Neural cell (in vitro differentiated cells): ENCODE measurements at regions not wholly inside any gene's neighbourhood (a gene's known extent, or its start where the extent isn't known, plus 50 kb on each side); places are given as distances from the start of the nearest gene placed in this dataset.

Source experiments
- H2AFZ ChIP-seq: fragments of 200-600, 300-800 bp; sonication (generic), shearing (Covaris generic); 2 replicates; pipeline ENCODE4 v1.6.0; 2014; ENCODE audit warnings: low read depth, mild to moderate bottlenecking, antibody characterized with exemption, low read length, moderate library complexity
- H3F3A ChIP-seq: fragments of 200-600 bp; shearing (Covaris generic); 2 replicates; pipeline ENCODE4 v1.6.1; 2016; ENCODE audit warnings: mild to moderate bottlenecking, moderate library complexity, mixed read lengths, antibody characterized with exemption, low read length; ENCODE audit not compliant: insufficient read depth, poor library complexity, severe bottlenecking
- H3K27ac ChIP-seq: fragments of 200-600, 300-800 bp; sonication (generic), shearing (Covaris generic); 2 replicates; pipeline ENCODE4 v1.5.1; 2014; ENCODE audit warnings: mild to moderate bottlenecking, low read length, moderate library complexity
- H3K27me3 ChIP-seq: fragments of 300-800, 200-600 bp; sonication (generic), shearing (Covaris generic); 2 replicates; pipeline ENCODE4 v1.6.0; 2014; ENCODE audit warnings: mild to moderate bottlenecking, low read depth, low read length, moderate library complexity; ENCODE audit not compliant: insufficient read depth
- H3K36me3 ChIP-seq: fragments of 300-800, 200-600 bp; sonication (generic), shearing (Covaris generic); 2 replicates; pipeline ENCODE4 v1.5.1; 2014; ENCODE audit warnings: mild to moderate bottlenecking, antibody characterized with exemption, low read length, moderate library complexity; ENCODE audit not compliant: insufficient read depth
- H3K4me2 ChIP-seq: fragments of 300-800, 200-600 bp; sonication (generic), shearing (Covaris generic); 2 replicates; pipeline ENCODE4 v1.6.0; 2014; ENCODE audit warnings: mild to moderate bottlenecking, low read length
- H3K4me3 ChIP-seq: fragments of 300-800, 200-600 bp; sonication (generic), shearing (Covaris generic); 2 replicates; pipeline ENCODE4 v1.5.1; 2014; ENCODE audit warnings: mild to moderate bottlenecking, low read length, moderate library complexity
- H3K79me2 ChIP-seq: fragments of 200-600 bp; shearing (Covaris generic); replicated peaks from 2 replicates; pipeline ENCODE4 v1.6.0; 2014; ENCODE audit warnings: mild to moderate bottlenecking, low read length, moderate library complexity; ENCODE audit not compliant: insufficient read depth
- H3K9ac ChIP-seq: fragments of 300-800, 200-600 bp; sonication (generic), shearing (Covaris generic); 2 replicates; pipeline ENCODE4 v1.6.1; 2016; ENCODE audit warnings: mild to moderate bottlenecking, low read length, mixed read lengths
- H3K9me2 ChIP-seq: fragments of 200-600 bp; shearing (Covaris generic); 2 replicates; pipeline ENCODE4 v1.6.1; 2016; ENCODE audit warnings: mild to moderate bottlenecking, low read length, mixed read lengths; ENCODE audit not compliant: insufficient read depth
- H3K9me3 ChIP-seq: fragments of 200-600, 300-800 bp; sonication (generic), shearing (Covaris generic); 2 replicates; pipeline ENCODE4 v1.6.1; 2016; ENCODE audit warnings: mild to moderate bottlenecking, mixed run types, low read length, moderate library complexity, mixed read lengths
- H4K20me1 ChIP-seq: fragments of 200-600 bp; shearing (Covaris generic); 2 replicates; pipeline ENCODE4 v1.6.1; 2016; ENCODE audit warnings: mild to moderate bottlenecking, mixed run types; ENCODE audit not compliant: insufficient read depth
- CTCF ChIP-seq: fragments of 450-650 bp; IDR thresholded peaks from 2 replicates; pipeline ENCODE4 v1.5.1; 2014; ENCODE audit warnings: antibody characterized with exemption, mild to moderate bottlenecking, moderate library complexity; ENCODE audit not compliant: poor library complexity, severe bottlenecking
- EP300 ChIP-seq: fragments of 450-650 bp; conservative IDR thresholded peaks from 2 replicates; pipeline ENCODE4 v1.6.1; 2014; ENCODE audit warnings: antibody characterized with exemption, mild to moderate bottlenecking, moderate library complexity; ENCODE audit not compliant: poor library complexity, severe bottlenecking
- EZH2 ChIP-seq: fragments of 200-600, 300-800 bp; shearing (Covaris generic), sonication (generic); IDR thresholded peaks from 2 replicates; pipeline ENCODE4 v1.6.1; 2014; ENCODE audit warnings: antibody characterized with exemption, low read length, borderline replicate concordance, mild to moderate bottlenecking; ENCODE audit not compliant: insufficient read depth, poor library complexity, severe bottlenecking
- MXI1 ChIP-seq: fragments of 450-650 bp; conservative IDR thresholded peaks from 2 replicates; pipeline ENCODE4 v1.6.1; 2014; ENCODE audit warnings: antibody characterized with exemption, mild to moderate bottlenecking; ENCODE audit not compliant: poor library complexity, severe bottlenecking
- POLR2AphosphoS5 ChIP-seq: IDR thresholded peaks from 2 replicates; pipeline ENCODE4 v1.6.1; 2012
- RAD21 ChIP-seq: fragments of 450-650 bp; conservative IDR thresholded peaks from 2 replicates; pipeline ENCODE4 v1.6.1; 2014; ENCODE audit warnings: antibody characterized with exemption, mild to moderate bottlenecking, moderate library complexity
- REST ChIP-seq: IDR thresholded peaks from 2 replicates; pipeline ENCODE4 v1.6.1; 2012; ENCODE audit warnings: borderline replicate concordance
- SMC3 ChIP-seq: fragments of 450-650 bp; conservative IDR thresholded peaks from 2 replicates; pipeline ENCODE4 v1.6.1; 2014; ENCODE audit warnings: antibody characterized with exemption, mild to moderate bottlenecking, moderate library complexity; ENCODE audit not compliant: poor library complexity
- TAF1 ChIP-seq: IDR thresholded peaks from 2 replicates; pipeline ENCODE4 v1.6.1; 2012; ENCODE audit warnings: low read depth

DNA sequence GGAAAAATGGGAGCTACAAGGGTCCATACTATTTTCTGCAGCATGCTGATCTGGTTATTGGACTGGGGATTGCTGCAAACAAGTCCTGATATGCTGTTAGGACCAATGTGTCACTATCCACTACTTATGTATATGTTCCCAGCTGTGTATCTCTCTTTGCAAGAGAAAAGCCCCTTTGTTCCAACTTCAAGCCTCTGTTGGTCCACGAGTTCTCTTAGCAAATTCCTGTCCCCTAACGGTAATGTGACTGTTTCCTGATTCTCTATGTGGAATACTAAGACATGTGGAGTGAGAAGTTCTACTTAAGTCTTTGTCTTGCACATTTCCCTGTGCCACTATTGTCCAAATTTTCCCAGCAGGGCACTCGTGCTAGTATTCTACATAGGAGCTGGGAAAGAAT, 557.7 kb downstream of the FSCB start:
- TF ChIP-seq EP300 (no peak), CTCF (no peak)
- Histone ChIP-seq H3K79me2 (no peaks in the 10 kb centered on the region), H3K36me3 (no peaks in the 10 kb centered on the region), H3K9ac (no peak overlapping the region), H3K4me2 (no peak overlapping the region), H3K27ac (no peak overlapping the region), H4K20me1 (no peaks in the 10 kb centered on the region), H3F3A (no peaks in the 10 kb centered on the region), H3K9me2 (no peaks in the 10 kb centered on the region), H2AFZ (no peak overlapping the region), H3K9me3 (no peaks in the 10 kb centered on the region), H3K4me3 (no peak overlapping the region), H3K27me3 (no peaks in the 10 kb centered on the region)

GRCh38 chr14:43939836-43940235, 567.2 kb downstream of the FSCB start:
- Histone ChIP-seq H3K9ac (no peak overlapping the region), H4K20me1 (no peaks in the 10 kb centered on the region), H3K4me2 (no peak overlapping the region), H3K9me2 (no peaks in the 10 kb centered on the region), H3F3A (no peaks in the 10 kb centered on the region), H3K79me2 (no peaks in the 10 kb centered on the region), H3K4me3 (no peak overlapping the region), H3K27me3 (no peaks in the 10 kb centered on the region), H3K9me3 (no peaks in the 10 kb centered on the region), H3K27ac (no peak overlapping the region), H3K36me3 (no peaks in the 10 kb centered on the region), H2AFZ (no peak overlapping the region)
- TF ChIP-seq EZH2: no peak
- TF ChIP-seq EP300: no peak
- TF ChIP-seq SMC3: no peak
- no peak for TF ChIP-seq RAD21
- TF ChIP-seq CTCF: no peak
- TF ChIP-seq REST: no peak
- no peak for TF ChIP-seq MXI1
- TF ChIP-seq POLR2AphosphoS5: no peak
- TF ChIP-seq TAF1: no peak
